ENCODE measurements at regions not wholly inside any gene's neighbourhood (a gene's known extent, or its start where the extent isn't known, plus 50 kb on each side); places are given as distances from the start of the nearest gene placed in this dataset.
"Not testable (repeated sequence)": the region's sequence is repeated elsewhere in the genome, so short reads cannot be mapped to it uniquely, and the experiment has no call there.

DNA sequence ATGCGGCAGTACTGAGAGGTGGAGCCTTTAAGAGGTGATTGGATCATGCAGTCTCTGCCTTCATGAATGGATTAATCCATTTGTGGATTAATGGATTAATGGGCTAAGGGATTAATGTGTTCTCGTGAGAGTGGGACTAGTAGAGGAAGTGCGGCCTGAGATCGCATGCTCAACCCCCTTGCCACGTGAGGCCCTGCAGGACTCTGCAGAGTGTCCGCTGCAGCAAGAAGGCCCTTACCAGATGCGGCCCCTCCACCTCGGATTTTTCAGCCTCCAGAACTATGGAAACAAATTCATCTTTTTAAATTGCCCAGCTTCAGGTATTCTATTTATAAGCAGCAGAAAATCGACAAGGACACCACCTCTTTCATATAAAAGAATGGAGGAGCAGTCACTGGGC is 148.8 kb downstream of the TPRA1 start:
- DNase-seq (ENCODE audit: low read depth, low spot score), result no peak

DNA sequence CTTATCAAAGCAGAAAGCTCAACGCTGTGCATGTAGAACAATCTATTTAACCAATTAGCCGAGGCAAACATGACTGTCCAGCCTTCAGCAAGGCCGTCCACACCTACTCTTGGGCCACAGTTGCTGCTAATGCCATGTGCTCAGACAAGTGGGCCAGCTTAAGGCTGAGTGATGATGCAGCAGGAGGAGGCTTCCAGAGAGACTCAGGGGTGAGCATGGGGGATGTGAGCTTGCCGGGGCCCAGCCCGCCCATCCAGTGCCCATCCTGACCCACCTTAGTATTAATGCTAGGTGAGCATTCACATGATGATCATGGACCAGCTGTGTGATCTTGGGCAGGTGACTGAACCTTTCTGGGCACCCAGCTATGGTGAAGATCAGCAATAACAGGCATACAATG is 150.1 kb downstream of the TPRA1 start:
- DNase-seq (ENCODE audit: low read depth, low spot score), result no peak

DNA sequence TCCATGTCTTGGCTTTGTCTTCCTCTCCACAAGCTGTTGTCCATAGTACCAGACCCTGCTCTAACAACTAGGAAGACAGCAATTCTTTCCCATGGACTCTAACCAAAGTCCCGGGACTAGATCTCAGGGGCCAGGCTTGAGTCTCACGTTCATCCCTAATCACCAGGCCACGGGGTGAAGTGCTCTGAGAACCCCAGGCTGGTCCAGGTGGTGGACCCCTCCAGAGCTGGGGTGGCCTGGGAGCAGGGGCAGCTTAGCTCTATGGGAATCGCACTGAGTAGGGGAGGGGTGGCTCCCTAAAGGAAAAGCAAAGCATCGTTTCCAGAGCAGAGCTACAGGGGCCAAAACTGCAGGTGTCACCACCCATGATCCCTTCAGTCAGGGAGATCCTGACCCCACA is 150.9 kb downstream of the TPRA1 start:
- no peak for DNase-seq (ENCODE audit: low read depth, low spot score)

DNA sequence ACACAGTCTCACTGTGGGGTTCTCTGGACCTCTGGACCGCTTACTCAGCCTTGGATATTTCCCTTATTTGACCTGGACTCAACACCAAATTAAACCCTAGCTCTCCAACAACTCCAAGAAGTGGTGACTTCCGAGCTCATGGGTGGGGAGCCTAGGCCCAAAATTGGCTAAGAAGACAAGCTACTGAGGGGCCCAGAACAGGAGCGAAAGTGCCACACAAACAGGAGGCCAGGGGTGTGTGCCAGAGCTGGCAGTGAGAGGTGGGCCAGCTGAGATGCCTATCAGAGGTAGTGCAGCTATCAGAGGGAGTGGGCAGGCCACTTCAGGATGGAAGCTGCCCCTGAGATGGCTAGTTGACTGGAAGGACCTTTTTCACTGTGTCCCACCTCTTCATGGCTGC is 151.1 kb upstream of the PRR20G start:
- DNase-seq (ENCODE audit: low read depth, low spot score), result no peak

DNA sequence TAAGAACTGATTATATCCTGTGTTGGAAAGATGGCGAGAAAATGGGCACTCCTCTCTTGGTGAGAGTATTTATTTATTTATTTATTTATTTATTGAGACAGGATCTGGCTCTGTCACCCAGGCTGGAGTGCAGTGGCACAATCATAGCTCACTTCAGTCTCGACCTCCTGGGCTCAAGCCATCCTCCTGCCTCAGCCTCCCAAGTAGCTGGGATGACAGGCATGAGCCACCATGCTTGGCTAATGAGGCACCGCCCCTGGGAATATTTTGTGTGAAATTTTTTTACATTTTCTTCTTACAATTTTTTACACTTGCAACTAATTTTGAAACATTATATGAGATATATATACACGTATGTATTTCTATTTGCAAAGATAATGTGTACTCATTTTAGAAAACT is 150.5 kb upstream of the PRR20G start:
- no peak for DNase-seq (ENCODE audit: low read depth, low spot score)

DNA sequence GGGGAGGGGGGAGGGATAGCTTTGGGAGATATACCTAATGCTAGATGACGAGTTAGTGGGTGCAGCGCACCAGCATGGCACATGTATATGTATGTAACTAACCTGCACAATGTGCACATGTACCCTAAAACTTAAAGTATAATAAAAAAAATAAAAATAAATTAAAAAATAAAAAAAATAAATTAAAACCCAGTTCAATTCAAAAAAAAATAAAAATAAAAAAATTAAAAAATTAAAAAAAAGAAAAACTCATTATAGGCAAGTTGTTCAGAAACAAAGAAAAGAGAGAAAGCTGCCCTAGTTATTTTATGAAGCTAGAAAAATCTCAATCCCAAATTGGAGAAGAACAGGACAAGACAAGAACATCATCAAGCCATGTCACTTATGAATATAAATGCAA is 147.5 kb upstream of the PRR20G start:
- DNase-seq (ENCODE audit: low read depth, low spot score), result not testable (repeated sequence)

DNA sequence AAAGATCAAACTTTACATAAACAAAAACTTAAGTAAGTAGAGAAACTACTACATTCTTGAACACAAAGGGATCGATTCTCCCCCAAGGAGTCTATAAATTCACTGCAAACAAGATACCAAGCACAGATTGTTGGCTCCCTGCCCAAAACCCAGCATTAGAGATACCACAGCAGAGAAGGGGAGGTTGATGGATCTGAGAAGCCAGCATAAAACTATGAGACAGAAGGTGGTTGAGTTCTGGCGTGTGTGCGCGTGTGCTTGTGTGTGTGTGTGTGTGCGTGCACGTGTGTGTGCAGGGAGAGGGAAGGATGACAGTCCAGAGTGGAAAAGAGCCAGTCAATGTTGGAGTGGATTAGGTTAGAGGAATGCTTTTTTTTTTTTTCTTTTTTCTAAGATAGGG is 143.2 kb upstream of the PRR20G start:
- no peak for DNase-seq (ENCODE audit: low read depth, low spot score)

DNA sequence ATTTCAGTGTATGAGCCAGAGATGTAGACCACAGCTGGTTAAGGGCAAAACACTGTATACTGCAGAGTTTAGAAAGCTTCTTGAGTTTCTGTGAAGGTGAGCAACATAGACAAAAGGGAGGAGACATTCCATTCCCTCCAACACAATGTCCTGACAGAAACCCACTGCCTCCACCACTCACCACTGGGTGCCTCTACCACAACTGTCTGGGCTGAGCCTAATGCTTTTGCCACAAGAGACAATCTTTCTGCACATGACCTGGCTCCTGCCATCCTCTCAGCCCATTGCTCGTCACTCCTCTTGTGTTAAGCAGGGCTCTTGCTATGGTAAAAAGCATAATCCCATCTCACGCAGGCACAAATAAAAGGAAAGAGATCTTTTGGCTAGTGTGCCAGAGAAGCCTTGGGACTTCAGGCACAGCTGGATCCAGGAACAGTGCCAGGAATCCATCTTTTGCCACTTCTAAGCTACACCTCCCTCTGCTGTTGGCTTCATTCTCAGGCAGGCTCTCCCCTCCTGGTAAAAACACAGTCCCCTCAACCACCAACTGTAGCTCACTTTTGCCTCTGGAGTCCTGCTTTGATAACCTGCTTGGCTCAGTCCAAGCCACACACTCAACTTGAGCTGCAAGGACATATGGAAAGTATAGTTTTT is 140.6 kb upstream of the PRR20G start:
- no peak for DNase-seq (ENCODE audit: low read depth, low spot score)

DNA sequence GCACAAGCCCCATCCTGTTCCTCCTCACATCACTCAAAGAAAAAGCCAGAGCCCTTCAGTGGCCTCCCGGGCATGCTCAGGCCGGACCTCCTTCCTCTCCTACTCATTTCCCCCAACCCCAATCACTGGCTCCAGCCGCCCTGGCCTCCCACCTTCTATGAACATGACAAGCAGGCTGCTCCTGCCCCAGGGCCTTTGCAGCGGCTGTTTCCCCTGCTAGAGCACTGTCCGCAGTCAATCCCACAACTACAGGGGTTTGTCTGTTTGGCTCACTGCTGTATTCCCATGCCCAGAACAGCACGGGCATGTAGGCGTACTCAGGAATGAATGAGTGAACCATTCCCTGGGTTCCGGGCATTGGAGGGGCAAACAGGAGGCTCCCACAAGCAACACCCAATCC is 139.8 kb upstream of the PRR20G start:
- no peak for DNase-seq (ENCODE audit: low read depth, low spot score)

DNA sequence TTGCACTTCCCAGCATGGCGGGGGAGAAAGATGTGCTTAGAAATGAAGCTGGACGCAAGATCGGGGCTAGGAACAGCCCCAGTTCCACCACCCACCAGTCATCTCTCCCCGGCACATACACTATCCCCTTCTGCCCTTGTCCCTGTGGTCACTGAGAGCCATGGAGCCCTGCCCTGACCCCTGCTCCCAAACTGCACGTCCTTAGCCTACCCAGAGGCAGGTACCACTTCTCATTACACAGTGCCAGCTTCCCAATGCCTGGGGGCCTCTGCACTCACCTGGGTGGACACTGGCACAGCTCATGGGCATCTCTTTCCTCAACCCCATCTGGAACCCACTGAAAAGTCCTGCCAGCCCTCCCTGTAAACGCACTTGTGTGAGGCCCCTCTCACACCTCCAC is 139.3 kb upstream of the PRR20G start:
- no peak for DNase-seq (ENCODE audit: low read depth, low spot score)

DNA sequence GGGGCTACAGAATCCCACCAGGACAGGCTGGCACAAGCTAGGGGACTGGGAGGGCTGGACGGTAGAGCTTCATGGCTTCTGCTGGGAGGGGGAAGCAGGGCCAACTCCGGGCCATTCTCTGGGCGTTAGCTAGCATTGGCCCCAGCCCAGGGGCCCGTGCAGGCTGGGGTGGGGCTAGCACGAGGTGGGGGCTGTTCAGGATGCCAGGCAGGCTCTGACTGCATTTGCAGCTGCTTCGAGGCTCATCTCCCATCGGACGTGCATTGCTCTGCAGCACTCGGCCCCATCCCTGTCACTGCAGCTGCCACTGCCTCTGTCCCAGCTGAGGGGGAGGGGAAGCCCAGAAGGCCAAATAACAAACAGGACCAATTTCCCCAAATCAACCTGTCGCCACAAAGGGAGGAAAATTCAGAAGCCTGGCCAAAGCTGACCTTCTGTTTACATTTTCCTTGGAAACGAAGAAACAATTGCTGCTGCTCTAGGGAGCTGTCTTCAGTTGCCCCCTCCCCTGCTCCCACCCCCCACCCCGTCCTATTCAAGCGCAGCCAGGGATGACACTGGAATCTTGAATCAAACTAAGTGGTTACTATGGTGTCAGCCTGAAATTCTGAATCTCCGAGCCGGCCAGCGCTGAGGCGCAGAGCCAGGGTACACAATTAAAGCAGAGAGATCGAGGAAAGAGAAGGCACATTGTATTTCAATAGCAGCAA is 138.8 kb upstream of the PRR20G start:
- no peak for DNase-seq (ENCODE audit: low read depth, low spot score)

DNA sequence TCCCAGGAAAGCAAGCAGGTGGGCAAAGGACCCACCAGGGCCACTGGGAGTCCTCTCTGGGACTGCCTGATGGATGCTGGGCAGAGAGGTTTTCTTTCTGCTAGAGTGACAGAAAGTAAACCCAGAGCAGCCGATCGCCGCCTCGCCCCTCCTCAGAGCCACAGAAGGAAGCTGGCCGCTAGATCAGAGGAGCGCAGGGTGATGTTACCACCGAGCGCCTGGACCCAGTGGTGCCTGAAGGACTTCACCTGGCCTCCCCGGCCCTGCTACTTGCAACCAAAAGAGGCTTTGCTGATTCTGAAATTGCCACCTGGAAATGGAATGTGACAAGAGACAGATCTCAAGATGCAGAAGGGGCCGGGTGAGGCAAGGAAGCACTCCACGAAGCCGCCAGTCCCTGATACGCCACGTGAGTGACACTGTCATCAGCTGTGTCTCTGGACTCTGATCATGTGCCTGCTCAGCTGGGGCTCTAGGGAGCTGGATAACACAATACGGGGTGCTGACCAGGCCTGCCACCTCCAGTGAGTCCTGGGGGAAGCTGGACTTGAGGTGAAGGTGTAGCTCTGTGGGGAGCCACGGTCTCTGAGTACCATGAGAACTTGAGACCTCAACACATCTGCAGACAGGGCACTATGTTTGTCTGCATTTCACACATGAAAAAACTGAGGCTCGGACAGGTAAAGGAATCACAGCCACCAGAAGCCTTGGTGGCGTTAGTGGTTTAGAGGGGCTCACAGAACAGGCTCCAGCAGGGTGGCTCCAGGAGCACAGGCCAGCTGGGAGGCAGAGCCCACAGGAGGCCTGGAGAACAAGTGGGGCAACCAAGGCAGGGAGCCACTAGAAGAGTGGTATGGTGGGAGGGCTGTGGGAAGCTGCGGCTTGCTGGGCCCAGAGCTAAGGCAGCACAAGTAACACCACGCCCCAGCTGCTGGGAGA is 137.9 kb upstream of the PRR20G start:
- DNase-seq (ENCODE audit: low read depth, low spot score), result no peak

DNA sequence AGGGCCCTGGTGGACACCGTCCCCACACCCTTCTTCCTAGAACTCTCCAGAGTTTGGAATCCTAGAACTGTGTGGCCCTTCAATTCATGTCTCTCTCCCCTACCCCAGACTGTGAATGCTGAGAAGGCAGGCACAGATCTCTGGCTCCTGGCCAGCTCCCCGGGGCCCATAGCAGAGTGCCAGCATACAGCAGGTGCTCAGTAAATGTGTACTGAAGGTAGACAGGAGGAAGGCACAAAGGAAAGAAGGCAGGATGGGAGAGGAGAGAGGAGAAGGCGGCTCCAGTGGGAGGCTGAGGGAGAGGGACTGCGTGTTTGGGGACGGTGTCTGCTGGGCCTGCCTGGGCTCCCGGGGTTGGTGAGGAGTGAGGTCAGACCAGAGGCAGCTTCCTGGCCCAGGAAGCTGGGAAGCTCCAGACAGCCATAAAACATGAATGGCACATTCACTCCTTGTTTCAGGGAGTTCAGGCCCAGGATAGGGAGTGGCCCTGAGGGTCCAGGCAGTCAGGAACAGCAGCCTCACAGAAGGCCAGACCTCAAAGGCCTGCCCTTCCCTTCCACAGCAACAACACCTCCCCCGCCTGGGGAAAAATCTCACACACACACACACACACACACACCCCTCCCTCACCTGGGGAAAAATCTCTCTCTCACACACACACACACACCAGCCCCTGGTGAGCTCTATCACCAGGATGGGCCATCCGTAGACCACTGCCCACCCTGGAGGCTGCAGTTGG is 137.1 kb upstream of the PRR20G start:
- DNase-seq (ENCODE audit: low read depth, low spot score), result no peak

DNA sequence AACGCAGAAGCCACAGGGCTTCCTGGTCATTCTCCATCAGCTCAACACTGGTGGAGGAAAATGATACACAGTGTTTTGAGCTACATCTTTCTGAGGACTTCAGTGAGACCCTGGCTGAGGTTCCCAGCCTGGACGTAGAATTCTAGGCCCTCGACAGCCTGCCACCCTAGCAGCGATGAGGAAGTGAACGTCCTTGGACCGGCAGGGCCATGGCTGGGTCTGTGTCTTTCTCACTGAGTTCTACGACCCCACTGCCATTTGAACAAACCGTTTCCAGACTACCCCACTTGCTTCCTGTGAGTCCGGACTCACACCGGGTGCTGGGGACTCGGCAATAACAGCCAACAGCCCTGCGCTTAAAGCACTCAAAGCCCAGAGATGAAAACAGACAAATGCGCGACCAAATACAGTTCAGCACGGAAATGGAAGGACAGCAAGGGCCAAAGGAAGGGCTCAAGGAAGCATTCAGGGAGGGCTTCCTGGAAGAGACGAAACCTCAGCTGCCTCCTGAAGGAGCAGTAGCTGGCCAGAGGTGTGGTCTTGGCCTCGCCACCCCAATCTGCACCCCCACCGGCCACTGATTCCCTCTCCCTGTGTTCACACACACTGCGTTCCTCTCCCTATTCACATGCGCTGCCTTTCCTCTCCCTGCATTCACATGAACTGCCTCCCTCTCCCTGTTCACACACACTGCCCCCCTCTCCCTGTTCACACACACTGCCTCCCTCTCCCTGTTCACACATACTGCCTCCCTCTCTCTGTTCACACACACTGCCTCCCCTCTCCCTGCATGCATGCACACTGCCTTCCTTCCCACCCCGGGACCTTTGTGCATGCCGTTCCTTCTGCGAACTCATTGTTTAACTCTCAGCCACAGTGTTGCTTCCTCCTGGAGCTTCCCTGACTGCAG is 136.3 kb upstream of the PRR20G start:
- DNase-seq (ENCODE audit: low read depth, low spot score), result no peak

DNA sequence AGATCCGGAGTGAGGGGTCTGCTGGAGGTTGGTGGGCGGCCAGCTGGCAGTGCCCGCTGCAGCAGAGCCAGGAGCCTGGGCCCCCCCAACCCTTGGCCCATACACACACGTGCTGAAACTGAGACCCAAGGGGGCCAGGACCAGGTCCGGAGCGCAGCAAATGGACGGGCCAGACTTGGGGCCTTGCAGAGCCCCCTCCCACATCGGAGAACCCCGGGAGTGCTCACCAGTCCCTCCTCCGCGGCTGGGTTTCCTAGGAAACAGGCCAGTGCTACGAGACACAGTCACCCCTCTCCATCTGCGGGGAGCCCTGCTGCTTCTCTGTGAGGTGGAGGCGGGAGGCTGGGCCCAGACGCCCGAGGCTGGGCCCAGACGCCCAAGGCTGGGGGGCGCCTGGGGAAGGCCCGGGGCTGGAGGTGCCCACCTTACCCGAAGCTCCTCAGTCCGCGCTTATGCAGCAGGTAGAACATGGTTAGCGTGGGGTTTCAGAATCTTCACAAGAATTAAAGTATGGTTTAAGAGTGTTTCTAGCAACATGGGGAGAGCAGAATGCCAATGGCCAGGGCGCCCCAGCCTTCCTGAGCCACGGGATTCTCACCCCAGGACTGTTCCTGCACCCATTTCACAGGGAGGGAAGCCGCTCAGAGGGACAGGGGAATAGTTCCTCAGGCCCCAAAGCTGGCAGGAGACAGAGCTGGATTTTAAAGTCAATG is 135.0 kb upstream of the PRR20G start:
- DNase-seq (ENCODE audit: low read depth, low spot score), result no peak

DNA sequence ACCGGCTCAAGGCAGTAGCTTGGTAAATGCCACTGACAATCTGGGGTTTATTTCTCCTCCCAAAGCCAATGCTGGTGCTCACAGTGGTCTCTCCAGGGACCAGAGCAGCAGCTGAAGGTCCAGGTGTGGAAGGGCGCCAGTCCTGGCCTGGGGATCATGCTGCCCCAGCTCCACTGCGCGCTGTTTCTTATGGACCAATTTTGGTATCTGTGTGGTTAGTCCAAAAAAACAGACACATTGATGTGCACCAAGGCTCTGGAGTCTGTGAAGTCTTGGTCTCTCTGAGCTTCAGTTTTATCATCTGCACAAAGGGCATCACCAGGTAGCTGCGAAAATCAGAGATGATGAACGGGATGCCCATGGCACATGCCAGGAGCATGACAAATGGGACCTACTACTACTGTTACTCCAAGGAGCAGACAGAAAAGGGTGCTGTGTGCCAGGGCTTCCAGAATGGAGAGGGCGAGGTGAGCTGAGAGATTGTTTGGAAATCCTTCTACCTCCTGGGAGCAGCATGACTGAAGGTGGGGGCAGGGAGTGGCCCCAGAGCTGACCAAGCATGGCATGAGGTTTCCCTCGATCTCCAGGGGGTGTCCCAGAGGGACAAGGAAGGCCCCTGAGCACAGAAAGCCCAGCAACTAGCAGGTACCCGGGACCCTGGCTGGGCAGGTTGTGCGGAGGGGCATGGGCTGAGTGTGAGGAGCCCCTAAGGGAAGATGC is 134.3 kb upstream of the PRR20G start:
- DNase-seq (ENCODE audit: low read depth, low spot score), result no peak

DNA sequence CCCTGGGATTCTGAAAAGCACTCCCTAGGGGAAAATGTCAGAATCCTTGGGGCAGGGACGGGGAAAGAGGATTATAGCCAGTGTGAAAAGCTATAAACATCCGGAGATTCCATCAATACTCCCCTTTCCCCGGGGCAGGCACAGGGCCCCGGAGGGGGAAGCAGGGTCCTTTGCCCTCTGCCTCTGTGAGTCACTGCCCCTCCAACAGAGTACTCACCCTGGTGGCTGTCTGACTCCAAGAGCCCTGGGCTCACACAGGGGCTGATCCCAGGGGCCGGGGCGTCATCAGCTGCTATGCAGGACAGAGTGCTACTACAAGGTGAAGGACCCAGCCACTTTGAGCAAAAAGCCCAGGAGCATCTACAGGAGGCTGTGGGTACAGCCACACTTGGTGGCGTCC is 133.0 kb upstream of the PRR20G start:
- no peak for DNase-seq (ENCODE audit: low read depth, low spot score)

DNA sequence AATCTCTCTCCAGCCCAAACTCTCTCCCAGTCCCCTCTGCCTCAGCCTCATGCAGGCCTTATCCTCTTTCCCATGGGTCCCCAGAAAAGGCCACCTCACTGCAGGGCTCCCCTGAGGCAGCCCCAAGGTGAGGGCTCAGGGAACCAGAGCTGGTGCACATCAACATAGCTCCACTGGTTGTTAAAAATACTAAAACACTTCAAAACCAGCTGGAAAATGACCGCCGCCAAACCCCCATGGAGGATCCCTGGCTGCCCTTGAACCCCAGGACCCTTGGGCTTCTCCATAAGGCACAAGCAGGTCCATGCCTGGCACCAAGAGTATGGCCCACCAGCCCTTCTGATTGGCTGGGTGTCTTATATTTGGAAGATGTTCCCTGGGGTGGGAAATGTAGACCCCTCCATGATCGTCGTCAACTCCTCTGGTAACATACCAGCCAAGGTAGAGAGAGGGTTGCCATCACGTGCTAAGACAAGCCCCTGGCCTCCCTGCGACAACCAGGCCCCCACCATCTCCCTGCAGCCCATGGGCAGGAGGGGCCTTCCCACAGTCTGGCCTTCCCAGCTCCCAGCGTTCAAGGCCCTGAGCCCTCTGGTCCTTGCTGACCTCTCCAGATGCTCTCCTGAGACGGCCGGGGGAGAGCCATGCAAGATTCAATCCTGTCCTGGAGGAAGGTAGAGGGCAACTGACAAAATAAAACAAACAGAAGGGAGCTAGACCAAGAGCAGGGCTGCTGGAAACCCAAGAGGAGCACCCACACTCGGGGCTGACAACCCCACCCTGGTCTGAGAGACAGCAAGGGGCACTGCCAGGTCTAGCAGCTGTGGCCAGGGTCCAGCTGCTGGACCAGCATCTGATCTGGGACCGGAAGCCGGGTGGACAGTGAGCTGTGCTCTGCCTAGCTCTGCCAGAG is 132.1 kb upstream of the PRR20G start:
- no peak for DNase-seq (ENCODE audit: low read depth, low spot score)
